ENCODE measurements at regions not wholly inside any gene's neighbourhood (a gene's known extent, or its start where the extent isn't known, plus 50 kb on each side); places are given as distances from the start of the nearest gene placed in this dataset.

DNA sequence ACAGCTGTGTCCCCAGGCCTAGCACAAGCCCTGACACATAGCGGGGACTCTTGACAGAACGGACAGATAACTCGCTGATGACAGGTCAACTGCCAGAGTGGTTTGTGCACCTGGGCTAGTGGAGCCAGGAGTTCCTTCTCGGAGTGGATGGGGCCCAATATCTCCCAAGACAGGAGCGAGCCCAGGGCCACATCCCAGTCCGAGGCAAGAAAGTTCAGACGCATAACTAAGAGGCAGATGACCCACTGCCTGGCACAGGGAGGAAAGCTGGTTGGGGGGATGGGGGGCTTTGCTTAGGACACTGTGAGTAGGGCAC is 69.6 kb upstream of the ZNF479 start:
- TF ChIP-seq, protein P1, sequence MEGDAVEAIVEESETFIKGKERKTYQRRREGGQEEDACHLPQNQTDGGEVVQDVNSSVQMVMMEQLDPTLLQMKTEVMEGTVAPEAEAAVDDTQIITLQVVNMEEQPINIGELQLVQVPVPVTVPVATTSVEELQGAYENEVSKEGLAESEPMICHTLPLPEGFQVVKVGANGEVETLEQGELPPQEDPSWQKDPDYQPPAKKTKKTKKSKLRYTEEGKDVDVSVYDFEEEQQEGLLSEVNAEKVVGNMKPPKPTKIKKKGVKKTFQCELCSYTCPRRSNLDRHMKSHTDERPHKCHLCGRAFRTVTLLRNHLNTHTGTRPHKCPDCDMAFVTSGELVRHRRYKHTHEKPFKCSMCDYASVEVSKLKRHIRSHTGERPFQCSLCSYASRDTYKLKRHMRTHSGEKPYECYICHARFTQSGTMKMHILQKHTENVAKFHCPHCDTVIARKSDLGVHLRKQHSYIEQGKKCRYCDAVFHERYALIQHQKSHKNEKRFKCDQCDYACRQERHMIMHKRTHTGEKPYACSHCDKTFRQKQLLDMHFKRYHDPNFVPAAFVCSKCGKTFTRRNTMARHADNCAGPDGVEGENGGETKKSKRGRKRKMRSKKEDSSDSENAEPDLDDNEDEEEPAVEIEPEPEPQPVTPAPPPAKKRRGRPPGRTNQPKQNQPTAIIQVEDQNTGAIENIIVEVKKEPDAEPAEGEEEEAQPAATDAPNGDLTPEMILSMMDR (IDR thresholded peaks at IDR 0.05), result no peak
- TF ChIP-seq POLR2A (IDR thresholded peaks at IDR 0.05), result no peak
- TF ChIP-seq EP300 (IDR thresholded peaks at IDR 0.05), result no peak
- TF ChIP-seq POLR2AphosphoS5 (IDR thresholded peaks at IDR 0.05), result no peak
